KBM-7 (cell line): ENCODE measurements at regions not wholly inside any gene's neighbourhood (a gene's known extent, or its start where the extent isn't known, plus 50 kb on each side); places are given as distances from the start of the nearest gene placed in this dataset.

Source experiments
- DNase-seq: peaks from one replicate; pipeline ENCODE4 v3.0.0-alpha.2; 2015
- in situ Hi-C: fragments of 300-500 bp; cut with MboI; formaldehyde crosslinking; loops from 2 replicates; pipeline ENCODE4 v1.14.3; 2020; ENCODE audit warnings: low sequenced_read_pairs, low pct_unique_long_range_greater_than_20kb, mixed read lengths

GRCh38 chr12:91801048-91801447 is 344.6 kb downstream of the BTG1 start:
- in situ Hi-C loops, result loop anchor here (25.0 kb wide), 1 partner anchor 761 kb away; no protein-coding TSS in a partner anchor
- no peak for DNase-seq

GRCh38 chr12:91793676-91794075 is 352.0 kb downstream of the BTG1 start:
- in situ Hi-C loops, result no loop called here

GRCh38 chr12:91792597-91792996 is 353.0 kb downstream of the BTG1 start:
- no peak for DNase-seq
- in situ Hi-C loops, result no loop called here

More at GRCh38 chr12:91793676-91794075, 352.0 kb downstream of the BTG1 start:
- DNase-seq, result no peak

GRCh38 chr12:91786499-91787272 is 359.0 kb downstream of the BTG1 start:
- in situ Hi-C loops, result no loop called here
- no peak for DNase-seq

GRCh38 chr12:91785655-91786498 is 359.8 kb downstream of the BTG1 start:
- no peak for DNase-seq

GRCh38 chr12:91781114-91781513 is 364.5 kb downstream of the BTG1 start:
- in situ Hi-C loops, result no loop called here
- DNase-seq, result no peak

More at GRCh38 chr12:91785655-91786498, 359.8 kb downstream of the BTG1 start:
- in situ Hi-C loops, result no loop called here

- DNase-seq, result no peak
- in situ Hi-C loops, result no loop called here
These were observed 366.7 kb downstream of the BTG1 start for GRCh38 chr12:91778938-91779400.

GRCh38 chr12:91778091-91778832 is 367.4 kb downstream of the BTG1 start:
- DNase-seq, result no peak
- in situ Hi-C loops, result no loop called here

- in situ Hi-C loops, result no loop called here
- no peak for DNase-seq
These were observed 368.2 kb downstream of the BTG1 start for GRCh38 chr12:91777268-91777992.

GRCh38 chr12:91774434-91774921 is 371.2 kb downstream of the BTG1 start:
- in situ Hi-C loops, result no loop called here
- no peak for DNase-seq

GRCh38 chr12:91773749-91774429 is 371.8 kb downstream of the BTG1 start:
- DNase-seq, result no peak
- in situ Hi-C loops, result no loop called here

GRCh38 chr12:91772411-91772810 is 373.2 kb downstream of the BTG1 start:
- in situ Hi-C loops, result no loop called here
- DNase-seq, result no peak

- DNase-seq, result no peak
- in situ Hi-C loops, result no loop called here
These were observed 375.9 kb downstream of the BTG1 start for GRCh38 chr12:91769736-91770135.

GRCh38 chr12:91767237-91767636 is 378.4 kb downstream of the BTG1 start:
- in situ Hi-C loops, result no loop called here
- DNase-seq, result no peak

GRCh38 chr12:91766454-91766853 is 379.2 kb downstream of the BTG1 start:
- in situ Hi-C loops, result no loop called here
- DNase-seq, result no peak

GRCh38 chr12:91763654-91764370 is 381.8 kb downstream of the BTG1 start:
- DNase-seq, result no peak
- in situ Hi-C loops, result no loop called here

GRCh38 chr12:91753649-91754048 is 392.0 kb downstream of the BTG1 start:
- no peak for DNase-seq
- in situ Hi-C loops, result no loop called here

GRCh38 chr12:91746976-91747375 is 398.7 kb downstream of the BTG1 start:
- no peak for DNase-seq
- in situ Hi-C loops, result no loop called here
